GM23338 (cell line): ENCODE measurements at regions not wholly inside any gene's neighbourhood (a gene's known extent, or its start where the extent isn't known, plus 50 kb on each side); places are given as distances from the start of the nearest gene placed in this dataset.

ENCODE experiments used
- ATAC-seq: fragments of 200-7000 bp; cut with Tn5 transposase; 3 replicates; pipeline ENCODE4 v1.9.1; 2020
- DNase-seq: peaks from one replicate; pipeline ENCODE4 v3.0.0-alpha.2; 2015; ENCODE audit warnings: low spot score
- H2AFZ ChIP-seq: fragments of 200-600 bp; sonication (generic); 2 replicates; pipeline ENCODE4 v1.8.0; 2016; ENCODE audit warnings: antibody characterized with exemption, mild to moderate bottlenecking, moderate library complexity
- H3F3A ChIP-seq: fragments of 200-600 bp; sonication (generic); replicated peaks from 2 replicates; pipeline ENCODE4 v1.8.0; 2017; ENCODE audit warnings: antibody characterized with exemption, mixed run types, low read depth
- H3K27ac ChIP-seq: fragments of 200-600 bp; sonication (generic); 2 replicates; pipeline ENCODE4 v1.6.1; 2016; ENCODE audit warnings: low read depth
- H3K27me3 ChIP-seq: fragments of 200-600 bp; sonication (generic); 2 replicates; pipeline ENCODE4 v1.8.0; 2016; ENCODE audit warnings: mild to moderate bottlenecking, mixed run types, moderate library complexity; ENCODE audit not compliant: insufficient read depth
- H3K36me3 ChIP-seq: fragments of 200-600 bp; sonication (generic); 2 replicates; pipeline ENCODE4 v1.8.0; 2016; ENCODE audit warnings: mild to moderate bottlenecking; ENCODE audit not compliant: insufficient read depth
- H3K4me1 ChIP-seq: fragments of 200-600 bp; sonication (generic); 2 replicates; pipeline ENCODE4 v1.8.0; 2016; ENCODE audit warnings: mild to moderate bottlenecking, moderate library complexity; ENCODE audit not compliant: insufficient read depth
- H3K4me2 ChIP-seq: fragments of 200-600 bp; sonication (generic); 2 replicates; pipeline ENCODE4 v1.7.1; 2017; ENCODE audit warnings: mixed run types
- H3K4me3 ChIP-seq: fragments of 200-600 bp; sonication (generic); 2 replicates; pipeline ENCODE4 v1.6.1; 2016; ENCODE audit warnings: mixed run types
- H3K79me2 ChIP-seq: fragments of 200-600 bp; sonication (generic); replicated peaks from 2 replicates; pipeline ENCODE4 v1.8.0; 2017; ENCODE audit warnings: mild to moderate bottlenecking; ENCODE audit not compliant: insufficient read depth
- H3K9me2 ChIP-seq: fragments of 200-600 bp; sonication (generic); 2 replicates; pipeline ENCODE4 v1.8.0; 2017; ENCODE audit not compliant: insufficient read depth
- H4K20me1 ChIP-seq: fragments of 200-600 bp; sonication (generic); replicated peaks from 2 replicates; pipeline ENCODE4 v1.8.0; 2017; ENCODE audit warnings: mild to moderate bottlenecking; ENCODE audit not compliant: insufficient read depth
- H3K27ac Mint-ChIP-seq: 2 replicates; pipeline ENCODE4 v1.8.0; 2020; ENCODE audit warnings: inconsistent platforms, mild to moderate bottlenecking, moderate library complexity, mixed read lengths
- H3K27me3 Mint-ChIP-seq: 3 replicates; pipeline ENCODE4 v1.8.0; 2022; ENCODE audit warnings: low read depth, mild to moderate bottlenecking, moderate library complexity, mixed read lengths, inconsistent platforms; ENCODE audit not compliant: insufficient read depth, poor library complexity
- H3K36me3 Mint-ChIP-seq: 3 replicates; pipeline ENCODE4 v1.8.0; 2021; ENCODE audit warnings: low read depth, mild to moderate bottlenecking, inconsistent platforms, moderate library complexity, mixed read lengths
- H3K4me1 Mint-ChIP-seq: 3 replicates; pipeline ENCODE4 v1.8.0; 2020; ENCODE audit warnings: mild to moderate bottlenecking, inconsistent platforms, mixed read lengths
- H3K4me3 Mint-ChIP-seq: 3 replicates; pipeline ENCODE4 v1.8.0; 2021; ENCODE audit warnings: moderate library complexity, mild to moderate bottlenecking, inconsistent platforms, mixed read lengths
- H3K9me3 Mint-ChIP-seq: 3 replicates; pipeline ENCODE4 v1.8.0; 2020; ENCODE audit warnings: moderate library complexity, mild to moderate bottlenecking, inconsistent platforms, mixed read lengths
- CREB1 ChIP-seq: fragments of 250-450 bp; sonication (Bioruptor Pico); IDR thresholded peaks from 2 replicates; pipeline ENCODE4 v1.5.0; 2020; ENCODE audit warnings: low read depth, mild to moderate bottlenecking, moderate library complexity
- EZH2 ChIP-seq: fragments of 200-600 bp; sonication (generic); IDR thresholded peaks from one replicate; pipeline ENCODE4 v1.8.0; 2017; ENCODE audit warnings: antibody characterized with exemption, mild to moderate bottlenecking, low read depth; ENCODE audit not compliant: unreplicated experiment
- EZH2phosphoT487 ChIP-seq: fragments of 200-600 bp; sonication (generic); IDR thresholded peaks from one replicate; pipeline ENCODE4 v1.8.1; 2018; ENCODE audit warnings: antibody characterized with exemption; ENCODE audit not compliant: unreplicated experiment
- JUNB ChIP-seq: IDR thresholded peaks from one replicate; pipeline ENCODE4 v1.6.1; 2016; ENCODE audit warnings: antibody characterized with exemption; ENCODE audit not compliant: unreplicated experiment
- NANOG ChIP-seq: IDR thresholded peaks from 2 replicates; pipeline ENCODE4 v1.6.1; 2016; ENCODE audit warnings: antibody characterized with exemption, borderline replicate concordance
- POLR2AphosphoS5 ChIP-seq: IDR thresholded peaks from 2 replicates; pipeline ENCODE4 v1.6.1; 2016; ENCODE audit warnings: antibody characterized with exemption, low read depth
- STAT1 ChIP-seq: IDR thresholded peaks from one replicate; pipeline ENCODE4 v1.6.1; 2016; ENCODE audit warnings: antibody characterized with exemption; ENCODE audit not compliant: unreplicated experiment
- ZNF114 ChIP-seq: fragments of 250-450 bp; sonication (Bioruptor Pico); IDR thresholded peaks from 2 replicates; pipeline ENCODE4 v1.5.0; 2020; ENCODE audit warnings: mild to moderate bottlenecking, moderate library complexity
- ZNF331 ChIP-seq: fragments of 250-450 bp; sonication (Bioruptor Pico); IDR thresholded peaks from 2 replicates; pipeline ENCODE4 v1.5.0; 2020; ENCODE audit warnings: low read depth, mild to moderate bottlenecking, moderate library complexity
- TF ChIP-seq, protein P1 (sequence below): IDR thresholded peaks from one replicate; pipeline ENCODE4 v1.6.1; 2018; ENCODE audit warnings: antibody characterized with exemption; ENCODE audit not compliant: unreplicated experiment
- TF ChIP-seq, protein P2 (sequence below): fragments of 250-450 bp; sonication (Bioruptor Pico); IDR thresholded peaks from 2 replicates; pipeline ENCODE4 v1.5.0; 2020; ENCODE audit warnings: mild to moderate bottlenecking, moderate library complexity
- TF ChIP-seq, protein P3 (sequence below), 2 experiments: fragments of 200-600 bp in 1 of 2; sonication (generic) in 1 of 2; conservative IDR thresholded peaks; 2 replicates each; pipeline versions ENCODE4 v1.5.1 to v1.6.1; 2016 to 2017; ENCODE audit warnings: antibody characterized with exemption in 2 of 2, low read depth in 2 of 2, mild to moderate bottlenecking in 2 of 2, moderate library complexity in 1 of 2
- TF ChIP-seq, protein P4 (sequence below): IDR thresholded peaks from 2 replicates; pipeline ENCODE4 v1.6.1; 2016; ENCODE audit warnings: antibody characterized with exemption

DNA sequence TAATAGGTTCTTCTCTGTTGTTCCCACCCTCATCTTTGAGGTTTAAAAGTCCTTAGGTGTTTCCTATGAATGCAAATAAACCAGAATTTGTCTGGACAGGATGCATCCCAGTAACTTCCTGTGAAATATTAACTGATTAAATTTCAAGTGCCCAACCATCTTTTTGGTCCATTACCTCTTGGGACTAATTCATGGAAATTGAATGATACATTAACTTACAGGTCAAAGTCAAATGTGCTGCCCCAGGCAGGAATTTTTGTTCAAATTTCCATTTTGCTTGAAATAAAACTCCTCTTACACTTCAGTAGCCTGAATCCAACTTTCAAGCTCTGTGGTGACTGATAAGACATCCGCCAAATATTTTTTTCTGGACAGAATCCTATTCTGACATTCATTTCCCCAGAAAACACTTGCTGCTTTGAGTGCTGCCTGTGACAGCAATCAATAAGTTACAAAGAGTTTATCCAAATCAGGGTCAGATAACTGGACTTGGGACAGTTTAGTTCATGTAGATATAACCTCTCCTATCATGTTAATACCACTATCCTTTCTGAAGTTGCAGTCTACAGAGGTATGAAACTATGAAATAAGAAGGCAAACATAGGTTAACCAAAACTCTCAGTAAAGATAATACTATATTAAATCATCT lies 383.5 kb downstream of the POM121L12 start:
- no peaks in the 10 kb centered on the region for H3K27me3 Mint-ChIP-seq
- H3K4me1 ChIP-seq: no peaks in the 10 kb centered on the region
- no peak for DNase-seq

More for the DNA sequence above, 383.5 kb downstream of the POM121L12 start:
- H3K4me1 Mint-ChIP-seq: no peaks in the 10 kb centered on the region
- H2AFZ ChIP-seq: no peak overlapping the region
- H3K27ac ChIP-seq: no peak overlapping the region
- H3K9me2 ChIP-seq: peaks cover 30% of the 10 kb centered on the region
- no peaks in the 10 kb centered on the region for H3K79me2 ChIP-seq
- no peaks in the 10 kb centered on the region; the same call in 1 of the 3 replicates for H3K36me3 Mint-ChIP-seq
- H3K4me3 ChIP-seq: no peak overlapping the region
- no peak overlapping the region for H3K4me2 ChIP-seq
- no peak for ATAC-seq
- TF ChIP-seq NANOG: no peak
- no peak for TF ChIP-seq JUNB
- no peak for TF ChIP-seq ZNF114 (CRISPR knock-in tag)
- TF ChIP-seq, protein P1, sequence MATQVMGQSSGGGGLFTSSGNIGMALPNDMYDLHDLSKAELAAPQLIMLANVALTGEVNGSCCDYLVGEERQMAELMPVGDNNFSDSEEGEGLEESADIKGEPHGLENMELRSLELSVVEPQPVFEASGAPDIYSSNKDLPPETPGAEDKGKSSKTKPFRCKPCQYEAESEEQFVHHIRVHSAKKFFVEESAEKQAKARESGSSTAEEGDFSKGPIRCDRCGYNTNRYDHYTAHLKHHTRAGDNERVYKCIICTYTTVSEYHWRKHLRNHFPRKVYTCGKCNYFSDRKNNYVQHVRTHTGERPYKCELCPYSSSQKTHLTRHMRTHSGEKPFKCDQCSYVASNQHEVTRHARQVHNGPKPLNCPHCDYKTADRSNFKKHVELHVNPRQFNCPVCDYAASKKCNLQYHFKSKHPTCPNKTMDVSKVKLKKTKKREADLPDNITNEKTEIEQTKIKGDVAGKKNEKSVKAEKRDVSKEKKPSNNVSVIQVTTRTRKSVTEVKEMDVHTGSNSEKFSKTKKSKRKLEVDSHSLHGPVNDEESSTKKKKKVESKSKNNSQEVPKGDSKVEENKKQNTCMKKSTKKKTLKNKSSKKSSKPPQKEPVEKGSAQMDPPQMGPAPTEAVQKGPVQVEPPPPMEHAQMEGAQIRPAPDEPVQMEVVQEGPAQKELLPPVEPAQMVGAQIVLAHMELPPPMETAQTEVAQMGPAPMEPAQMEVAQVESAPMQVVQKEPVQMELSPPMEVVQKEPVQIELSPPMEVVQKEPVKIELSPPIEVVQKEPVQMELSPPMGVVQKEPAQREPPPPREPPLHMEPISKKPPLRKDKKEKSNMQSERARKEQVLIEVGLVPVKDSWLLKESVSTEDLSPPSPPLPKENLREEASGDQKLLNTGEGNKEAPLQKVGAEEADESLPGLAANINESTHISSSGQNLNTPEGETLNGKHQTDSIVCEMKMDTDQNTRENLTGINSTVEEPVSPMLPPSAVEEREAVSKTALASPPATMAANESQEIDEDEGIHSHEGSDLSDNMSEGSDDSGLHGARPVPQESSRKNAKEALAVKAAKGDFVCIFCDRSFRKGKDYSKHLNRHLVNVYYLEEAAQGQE: no peak
- TF ChIP-seq, protein P2, sequence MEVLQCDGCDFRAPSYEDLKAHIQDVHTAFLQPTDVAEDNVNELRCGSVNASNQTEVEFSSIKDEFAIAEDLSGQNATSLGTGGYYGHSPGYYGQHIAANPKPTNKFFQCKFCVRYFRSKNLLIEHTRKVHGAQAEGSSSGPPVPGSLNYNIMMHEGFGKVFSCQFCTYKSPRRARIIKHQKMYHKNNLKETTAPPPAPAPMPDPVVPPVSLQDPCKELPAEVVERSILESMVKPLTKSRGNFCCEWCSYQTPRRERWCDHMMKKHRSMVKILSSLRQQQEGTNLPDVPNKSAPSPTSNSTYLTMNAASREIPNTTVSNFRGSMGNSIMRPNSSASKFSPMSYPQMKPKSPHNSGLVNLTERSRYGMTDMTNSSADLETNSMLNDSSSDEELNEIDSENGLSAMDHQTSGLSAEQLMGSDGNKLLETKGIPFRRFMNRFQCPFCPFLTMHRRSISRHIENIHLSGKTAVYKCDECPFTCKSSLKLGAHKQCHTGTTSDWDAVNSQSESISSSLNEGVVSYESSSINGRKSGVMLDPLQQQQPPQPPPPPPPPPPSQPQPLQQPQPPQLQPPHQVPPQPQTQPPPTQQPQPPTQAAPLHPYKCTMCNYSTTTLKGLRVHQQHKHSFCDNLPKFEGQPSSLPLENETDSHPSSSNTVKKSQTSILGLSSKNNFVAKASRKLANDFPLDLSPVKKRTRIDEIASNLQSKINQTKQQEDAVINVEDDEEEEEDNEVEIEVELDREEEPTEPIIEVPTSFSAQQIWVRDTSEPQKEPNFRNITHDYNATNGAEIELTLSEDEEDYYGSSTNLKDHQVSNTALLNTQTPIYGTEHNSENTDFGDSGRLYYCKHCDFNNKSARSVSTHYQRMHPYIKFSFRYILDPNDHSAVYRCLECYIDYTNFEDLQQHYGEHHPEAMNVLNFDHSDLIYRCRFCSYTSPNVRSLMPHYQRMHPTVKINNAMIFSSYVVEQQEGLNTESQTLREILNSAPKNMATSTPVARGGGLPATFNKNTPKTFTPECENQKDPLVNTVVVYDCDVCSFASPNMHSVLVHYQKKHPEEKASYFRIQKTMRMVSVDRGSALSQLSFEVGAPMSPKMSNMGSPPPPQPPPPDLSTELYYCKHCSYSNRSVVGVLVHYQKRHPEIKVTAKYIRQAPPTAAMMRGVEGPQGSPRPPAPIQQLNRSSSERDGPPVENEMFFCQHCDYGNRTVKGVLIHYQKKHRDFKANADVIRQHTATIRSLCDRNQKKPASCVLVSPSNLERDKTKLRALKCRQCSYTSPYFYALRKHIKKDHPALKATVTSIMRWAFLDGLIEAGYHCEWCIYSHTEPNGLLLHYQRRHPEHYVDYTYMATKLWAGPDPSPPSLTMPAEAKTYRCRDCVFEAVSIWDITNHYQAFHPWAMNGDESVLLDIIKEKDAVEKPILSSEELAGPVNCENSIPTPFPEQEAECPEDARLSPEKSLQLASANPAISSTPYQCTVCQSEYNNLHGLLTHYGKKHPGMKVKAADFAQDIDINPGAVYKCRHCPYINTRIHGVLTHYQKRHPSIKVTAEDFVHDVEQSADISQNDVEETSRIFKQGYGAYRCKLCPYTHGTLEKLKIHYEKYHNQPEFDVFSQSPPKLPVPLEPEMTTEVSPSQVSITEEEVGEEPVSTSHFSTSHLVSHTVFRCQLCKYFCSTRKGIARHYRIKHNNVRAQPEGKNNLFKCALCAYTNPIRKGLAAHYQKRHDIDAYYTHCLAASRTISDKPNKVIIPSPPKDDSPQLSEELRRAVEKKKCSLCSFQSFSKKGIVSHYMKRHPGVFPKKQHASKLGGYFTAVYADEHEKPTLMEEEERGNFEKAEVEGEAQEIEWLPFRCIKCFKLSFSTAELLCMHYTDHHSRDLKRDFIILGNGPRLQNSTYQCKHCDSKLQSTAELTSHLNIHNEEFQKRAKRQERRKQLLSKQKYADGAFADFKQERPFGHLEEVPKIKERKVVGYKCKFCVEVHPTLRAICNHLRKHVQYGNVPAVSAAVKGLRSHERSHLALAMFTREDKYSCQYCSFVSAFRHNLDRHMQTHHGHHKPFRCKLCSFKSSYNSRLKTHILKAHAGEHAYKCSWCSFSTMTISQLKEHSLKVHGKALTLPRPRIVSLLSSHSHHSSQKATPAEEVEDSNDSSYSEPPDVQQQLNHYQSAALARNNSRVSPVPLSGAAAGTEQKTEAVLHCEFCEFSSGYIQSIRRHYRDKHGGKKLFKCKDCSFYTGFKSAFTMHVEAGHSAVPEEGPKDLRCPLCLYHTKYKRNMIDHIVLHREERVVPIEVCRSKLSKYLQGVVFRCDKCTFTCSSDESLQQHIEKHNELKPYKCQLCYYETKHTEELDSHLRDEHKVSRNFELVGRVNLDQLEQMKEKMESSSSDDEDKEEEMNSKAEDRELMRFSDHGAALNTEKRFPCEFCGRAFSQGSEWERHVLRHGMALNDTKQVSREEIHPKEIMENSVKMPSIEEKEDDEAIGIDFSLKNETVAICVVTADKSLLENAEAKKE (CRISPR knock-in tag): no peak
- TF ChIP-seq, protein P3, sequence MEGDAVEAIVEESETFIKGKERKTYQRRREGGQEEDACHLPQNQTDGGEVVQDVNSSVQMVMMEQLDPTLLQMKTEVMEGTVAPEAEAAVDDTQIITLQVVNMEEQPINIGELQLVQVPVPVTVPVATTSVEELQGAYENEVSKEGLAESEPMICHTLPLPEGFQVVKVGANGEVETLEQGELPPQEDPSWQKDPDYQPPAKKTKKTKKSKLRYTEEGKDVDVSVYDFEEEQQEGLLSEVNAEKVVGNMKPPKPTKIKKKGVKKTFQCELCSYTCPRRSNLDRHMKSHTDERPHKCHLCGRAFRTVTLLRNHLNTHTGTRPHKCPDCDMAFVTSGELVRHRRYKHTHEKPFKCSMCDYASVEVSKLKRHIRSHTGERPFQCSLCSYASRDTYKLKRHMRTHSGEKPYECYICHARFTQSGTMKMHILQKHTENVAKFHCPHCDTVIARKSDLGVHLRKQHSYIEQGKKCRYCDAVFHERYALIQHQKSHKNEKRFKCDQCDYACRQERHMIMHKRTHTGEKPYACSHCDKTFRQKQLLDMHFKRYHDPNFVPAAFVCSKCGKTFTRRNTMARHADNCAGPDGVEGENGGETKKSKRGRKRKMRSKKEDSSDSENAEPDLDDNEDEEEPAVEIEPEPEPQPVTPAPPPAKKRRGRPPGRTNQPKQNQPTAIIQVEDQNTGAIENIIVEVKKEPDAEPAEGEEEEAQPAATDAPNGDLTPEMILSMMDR (conservative IDR thresholded peaks at IDR 0.05; ENCODE audit: low read depth in 2 of 2): no peak
- TF ChIP-seq STAT1: no peak
- no peak for TF ChIP-seq EZH2
- TF ChIP-seq EZH2phosphoT487: no peak
- TF ChIP-seq ZNF331 (CRISPR knock-in tag): no peak
- TF ChIP-seq, protein P4, sequence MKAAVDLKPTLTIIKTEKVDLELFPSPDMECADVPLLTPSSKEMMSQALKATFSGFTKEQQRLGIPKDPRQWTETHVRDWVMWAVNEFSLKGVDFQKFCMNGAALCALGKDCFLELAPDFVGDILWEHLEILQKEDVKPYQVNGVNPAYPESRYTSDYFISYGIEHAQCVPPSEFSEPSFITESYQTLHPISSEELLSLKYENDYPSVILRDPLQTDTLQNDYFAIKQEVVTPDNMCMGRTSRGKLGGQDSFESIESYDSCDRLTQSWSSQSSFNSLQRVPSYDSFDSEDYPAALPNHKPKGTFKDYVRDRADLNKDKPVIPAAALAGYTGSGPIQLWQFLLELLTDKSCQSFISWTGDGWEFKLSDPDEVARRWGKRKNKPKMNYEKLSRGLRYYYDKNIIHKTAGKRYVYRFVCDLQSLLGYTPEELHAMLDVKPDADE: no peak
- TF ChIP-seq POLR2AphosphoS5: no peak
- no peak for TF ChIP-seq CREB1
- no peaks in the 10 kb centered on the region for H3F3A ChIP-seq
- H3K27ac Mint-ChIP-seq: no peak overlapping the region
- peaks cover 7% of the 10 kb centered on the region; the same call in 1 of the 3 replicates for H3K9me3 Mint-ChIP-seq
- no peak overlapping the region for H3K4me3 Mint-ChIP-seq
- H4K20me1 ChIP-seq: no peaks in the 10 kb centered on the region
- H3K27me3 ChIP-seq: no peaks in the 10 kb centered on the region
- H3K36me3 ChIP-seq: no peaks in the 10 kb centered on the region; the same call in 1 of the 2 replicates
